Stimulated activated effector memory CD8-positive, alpha-beta T cell treated with anti-CD3 and anti-CD28 coated beads, Interleukin-12 subunit alpha, Interleukin-12 subunit beta, amount 100 ng/mL, for 72 hours (primary cell): ENCODE measurements at regions not wholly inside any gene's neighbourhood (a gene's known extent, or its start where the extent isn't known, plus 50 kb on each side); places are given as distances from the start of the nearest gene placed in this dataset.

Source experiments
- ATAC-seq: fragments of 150-1000 bp; cut with Tn5 transposase; 2 replicates; pipeline ENCODE4 v1.10.0; 2021
- DNase-seq, 2 donors: peaks; one replicate each; pipeline ENCODE4 v3.0.0; 2021 to 2022; ENCODE audit warnings: low spot score in 2 of 2
- H3K27ac Mint-ChIP-seq: one replicate; pipeline ENCODE4 v1.8.0; 2022; ENCODE audit warnings: mild to moderate bottlenecking, mixed read lengths
- H3K36me3 Mint-ChIP-seq: one replicate; pipeline ENCODE4 v1.8.0; 2022; ENCODE audit warnings: mild to moderate bottlenecking, mixed read lengths
- H3K4me1 Mint-ChIP-seq: one replicate; pipeline ENCODE4 v1.8.0; 2022; ENCODE audit warnings: mixed read lengths
- H3K4me3 Mint-ChIP-seq: one replicate; pipeline ENCODE4 v1.8.0; 2022; ENCODE audit warnings: mild to moderate bottlenecking, mixed read lengths
- H3K9me3 Mint-ChIP-seq: one replicate; pipeline ENCODE4 v1.8.0; 2022; ENCODE audit warnings: mixed read lengths

GRCh38 chr6:44561060-44561623 lies 173.6 kb downstream of the CDC5L start:
- no peak overlapping the region for H3K27ac Mint-ChIP-seq
- peaks cover 19% of the 10 kb centered on the region for H3K4me1 Mint-ChIP-seq
- H3K9me3 Mint-ChIP-seq, result no peaks in the 10 kb centered on the region
- peak overlapping the region; percentile 21 for H3K4me3 Mint-ChIP-seq
- DNase-seq, result no peak
- no peaks in the 10 kb centered on the region for H3K36me3 Mint-ChIP-seq
- ATAC-seq, result no peak

- Mint-ChIP-seq H3K4me3 (peak overlapping the region; percentile 21), H3K36me3 (no peaks in the 10 kb centered on the region), H3K4me1 (peaks cover 19% of the 10 kb centered on the region), H3K27ac (no peak overlapping the region), H3K9me3 (no peaks in the 10 kb centered on the region)
- ATAC-seq, result peak; percentile 48
- no peak for DNase-seq
These were observed 174.5 kb downstream of the CDC5L start for GRCh38 chr6:44561832-44562665.

GRCh38 chr6:44563397-44563796 lies 175.9 kb downstream of the CDC5L start:
- H3K4me3 Mint-ChIP-seq, result no peak overlapping the region
- peaks cover 19% of the 10 kb centered on the region for H3K4me1 Mint-ChIP-seq
- no peaks in the 10 kb centered on the region for H3K36me3 Mint-ChIP-seq
- no peak for DNase-seq
- no peak overlapping the region for H3K27ac Mint-ChIP-seq
- ATAC-seq, result peak; percentile 84
- H3K9me3 Mint-ChIP-seq, result no peaks in the 10 kb centered on the region

GRCh38 chr6:44564906-44565524 lies 177.5 kb downstream of the CDC5L start:
- H3K4me3 Mint-ChIP-seq, result no peak overlapping the region
- H3K4me1 Mint-ChIP-seq, result peaks cover 19% of the 10 kb centered on the region
- H3K36me3 Mint-ChIP-seq, result no peaks in the 10 kb centered on the region
- ATAC-seq (no peak), DNase-seq (no peak)
- H3K9me3 Mint-ChIP-seq, result no peaks in the 10 kb centered on the region
- H3K27ac Mint-ChIP-seq, result no peak overlapping the region

- Mint-ChIP-seq H3K4me3 (no peak overlapping the region), H3K9me3 (no peaks in the 10 kb centered on the region)
- no peak for DNase-seq
These were observed 179.9 kb downstream of the CDC5L start for GRCh38 chr6:44567406-44567805.

GRCh38 chr6:44569131-44569530 lies 181.6 kb downstream of the CDC5L start:
- Mint-ChIP-seq H3K36me3 (no peaks in the 10 kb centered on the region), H3K4me1 (no peaks in the 10 kb centered on the region), H3K9me3 (no peaks in the 10 kb centered on the region), H3K27ac (peak overlapping the region; percentile 3), H3K4me3 (no peak overlapping the region)
- ATAC-seq, result no peak
- no peak for DNase-seq

More at GRCh38 chr6:44567406-44567805, 179.9 kb downstream of the CDC5L start:
- H3K27ac Mint-ChIP-seq, result no peak overlapping the region
- H3K4me1 Mint-ChIP-seq, result peaks cover 8% of the 10 kb centered on the region
- no peaks in the 10 kb centered on the region for H3K36me3 Mint-ChIP-seq
- ATAC-seq, result no peak

GRCh38 chr6:44569931-44570385 lies 182.5 kb downstream of the CDC5L start:
- H3K9me3 Mint-ChIP-seq, result no peaks in the 10 kb centered on the region
- no peak overlapping the region for H3K27ac Mint-ChIP-seq
- H3K4me1 Mint-ChIP-seq, result no peaks in the 10 kb centered on the region
- no peaks in the 10 kb centered on the region for H3K36me3 Mint-ChIP-seq
- no peak for ATAC-seq
- DNase-seq, result no peak
- no peak overlapping the region for H3K4me3 Mint-ChIP-seq

- Mint-ChIP-seq H3K4me1 (no peaks in the 10 kb centered on the region), H3K27ac (no peak overlapping the region), H3K9me3 (no peaks in the 10 kb centered on the region), H3K4me3 (no peak overlapping the region), H3K36me3 (no peaks in the 10 kb centered on the region)
- DNase-seq (no peak), ATAC-seq (no peak)
These were observed 184.0 kb downstream of the CDC5L start for GRCh38 chr6:44571510-44571909.

- Mint-ChIP-seq H3K9me3 (no peaks in the 10 kb centered on the region), H3K4me3 (no peak overlapping the region), H3K36me3 (no peaks in the 10 kb centered on the region), H3K27ac (no peak overlapping the region), H3K4me1 (no peaks in the 10 kb centered on the region)
- DNase-seq (no peak), ATAC-seq (no peak)
These were observed 184.8 kb downstream of the CDC5L start for GRCh38 chr6:44572346-44572745.

- Mint-ChIP-seq H3K4me3 (no peak overlapping the region), H3K4me1 (no peaks in the 10 kb centered on the region), H3K27ac (no peak overlapping the region), H3K36me3 (no peaks in the 10 kb centered on the region), H3K9me3 (no peaks in the 10 kb centered on the region)
- DNase-seq, result no peak
- no peak for ATAC-seq
These were observed 188.1 kb downstream of the CDC5L start for GRCh38 chr6:44575644-44576043.

GRCh38 chr6:44576132-44576631 lies 188.7 kb downstream of the CDC5L start:
- no peaks in the 10 kb centered on the region for H3K9me3 Mint-ChIP-seq
- DNase-seq, result no peak
- H3K4me1 Mint-ChIP-seq, result no peaks in the 10 kb centered on the region
- no peak overlapping the region for H3K27ac Mint-ChIP-seq
- H3K36me3 Mint-ChIP-seq, result no peaks in the 10 kb centered on the region
- H3K4me3 Mint-ChIP-seq, result no peak overlapping the region
- ATAC-seq, result no peak

- no peaks in the 10 kb centered on the region for H3K36me3 Mint-ChIP-seq
- no peak for ATAC-seq
- H3K27ac Mint-ChIP-seq, result no peak overlapping the region
- H3K9me3 Mint-ChIP-seq, result peaks cover 6% of the 10 kb centered on the region
- no peaks in the 10 kb centered on the region for H3K4me1 Mint-ChIP-seq
- no peak for DNase-seq
- H3K4me3 Mint-ChIP-seq, result no peak overlapping the region
These were observed 193.4 kb downstream of the CDC5L start for GRCh38 chr6:44580901-44581300.

- Mint-ChIP-seq H3K9me3 (peaks cover 6% of the 10 kb centered on the region), H3K4me1 (no peaks in the 10 kb centered on the region), H3K4me3 (no peak overlapping the region), H3K36me3 (no peaks in the 10 kb centered on the region), H3K27ac (no peak overlapping the region)
- DNase-seq (no peak), ATAC-seq (no peak)
These were observed 195.4 kb downstream of the CDC5L start for GRCh38 chr6:44582930-44583329.

- ATAC-seq (no peak), DNase-seq (no peak)
These were observed 203.0 kb downstream of the CDC5L start for GRCh38 chr6:44590471-44590870.

GRCh38 chr6:44593539-44593944 lies 206.0 kb downstream of the CDC5L start:
- Mint-ChIP-seq H3K9me3 (no peaks in the 10 kb centered on the region), H3K36me3 (no peaks in the 10 kb centered on the region), H3K4me1 (peaks cover 8% of the 10 kb centered on the region), H3K4me3 (no peak overlapping the region), H3K27ac (peak overlapping the region; percentile 68)
- DNase-seq, result peak; percentile 52 to 81
- peak; percentile 90 for ATAC-seq

More at GRCh38 chr6:44590471-44590870, 203.0 kb downstream of the CDC5L start:
- Mint-ChIP-seq H3K4me1 (peaks cover 8% of the 10 kb centered on the region), H3K9me3 (no peaks in the 10 kb centered on the region), H3K27ac (no peak overlapping the region), H3K36me3 (no peaks in the 10 kb centered on the region), H3K4me3 (no peak overlapping the region)
